ENCODE measurements at regions not wholly inside any gene's neighbourhood (a gene's known extent, or its start where the extent isn't known, plus 50 kb on each side); places are given as distances from the start of the nearest gene placed in this dataset.

DNA sequence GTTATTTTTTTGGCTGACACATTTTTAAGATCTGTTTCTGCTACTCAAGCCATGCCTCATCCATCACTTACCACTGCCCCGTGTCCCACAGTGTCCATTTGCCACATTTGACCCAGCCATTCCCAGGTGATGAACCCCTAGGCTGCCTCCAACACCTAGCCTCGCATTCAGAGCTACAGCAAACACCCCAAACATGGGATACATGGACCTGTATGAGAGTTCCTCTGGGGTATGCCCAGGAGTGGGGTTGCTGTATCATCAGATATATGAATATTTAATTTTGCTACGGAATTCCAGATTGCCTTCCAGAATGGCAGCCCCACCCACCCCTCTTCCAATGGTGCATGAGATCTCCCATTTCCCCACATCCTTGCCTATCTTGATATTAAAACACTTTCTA lies 190.1 kb upstream of the RNF32 start:
- no peak overlapping the region for H3K27ac ChIP-seq (ENCODE audit: low read depth in 2 of 2, low read length in 2 of 2)
- TF ChIP-seq, protein P1, sequence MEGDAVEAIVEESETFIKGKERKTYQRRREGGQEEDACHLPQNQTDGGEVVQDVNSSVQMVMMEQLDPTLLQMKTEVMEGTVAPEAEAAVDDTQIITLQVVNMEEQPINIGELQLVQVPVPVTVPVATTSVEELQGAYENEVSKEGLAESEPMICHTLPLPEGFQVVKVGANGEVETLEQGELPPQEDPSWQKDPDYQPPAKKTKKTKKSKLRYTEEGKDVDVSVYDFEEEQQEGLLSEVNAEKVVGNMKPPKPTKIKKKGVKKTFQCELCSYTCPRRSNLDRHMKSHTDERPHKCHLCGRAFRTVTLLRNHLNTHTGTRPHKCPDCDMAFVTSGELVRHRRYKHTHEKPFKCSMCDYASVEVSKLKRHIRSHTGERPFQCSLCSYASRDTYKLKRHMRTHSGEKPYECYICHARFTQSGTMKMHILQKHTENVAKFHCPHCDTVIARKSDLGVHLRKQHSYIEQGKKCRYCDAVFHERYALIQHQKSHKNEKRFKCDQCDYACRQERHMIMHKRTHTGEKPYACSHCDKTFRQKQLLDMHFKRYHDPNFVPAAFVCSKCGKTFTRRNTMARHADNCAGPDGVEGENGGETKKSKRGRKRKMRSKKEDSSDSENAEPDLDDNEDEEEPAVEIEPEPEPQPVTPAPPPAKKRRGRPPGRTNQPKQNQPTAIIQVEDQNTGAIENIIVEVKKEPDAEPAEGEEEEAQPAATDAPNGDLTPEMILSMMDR (IDR thresholded peaks at IDR 0.05; ENCODE audit: borderline replicate concordance, extremely low read depth, insufficient read depth) = no peak
- H3K9ac ChIP-seq (ENCODE audit: low read length in 3 of 3) = no peak overlapping the region
- no peaks in the 10 kb centered on the region for H3K27me3 ChIP-seq (ENCODE audit: control insufficient read depth, insufficient read depth, low read length)
- no peaks in the 10 kb centered on the region for H3K36me3 ChIP-seq (ENCODE audit: control insufficient read depth in 2 of 3, insufficient read depth in 3 of 3, low read length in 3 of 3)
- no peak for FAIRE-seq
- DNase-seq = no peak
- H3K4me3 ChIP-seq (ENCODE audit: low read length in 3 of 3) = no peak overlapping the region
- intact Hi-C loops (cut with DNase I) = no loop called here
- no peaks in the 10 kb centered on the region for H3K4me1 ChIP-seq (ENCODE audit: control insufficient read depth in 2 of 3, insufficient read depth in 2 of 3, low read depth in 1 of 3, low read length in 3 of 3)
- H3K9me3 ChIP-seq (ENCODE audit: control insufficient read depth in 2 of 3, insufficient read depth in 1 of 3, low read length in 3 of 3) = no peaks in the 10 kb centered on the region

DNA sequence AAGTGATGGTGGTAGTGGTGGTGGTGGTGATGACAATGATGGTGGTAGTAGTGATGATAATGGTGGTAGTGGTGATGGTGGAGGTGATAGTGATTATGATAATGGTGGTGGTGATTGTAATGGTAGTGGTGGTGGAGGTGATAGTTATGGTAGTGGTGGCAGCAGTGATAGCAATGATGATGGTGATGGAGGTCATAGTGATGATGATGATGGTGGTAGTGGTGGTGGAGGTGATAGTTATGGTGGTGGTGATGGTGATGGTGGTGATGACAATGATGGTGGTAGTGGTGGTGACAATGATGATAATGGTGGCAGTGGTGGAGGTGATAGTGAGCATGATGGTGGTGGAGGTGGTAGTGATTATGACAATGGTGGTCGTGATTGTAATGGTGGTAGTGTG lies 191.7 kb upstream of the RNF32 start:
- no peak for FAIRE-seq
- Histone ChIP-seq H3K27me3 (ENCODE audit: control insufficient read depth, insufficient read depth, low read length) (no peaks in the 10 kb centered on the region), H3K9me3 (ENCODE audit: control insufficient read depth in 2 of 3, insufficient read depth in 1 of 3, low read length in 3 of 3) (no peaks in the 10 kb centered on the region), H3K27ac (ENCODE audit: low read depth in 2 of 2, low read length in 2 of 2) (no peak overlapping the region), H3K4me1 (ENCODE audit: control insufficient read depth in 2 of 3, insufficient read depth in 2 of 3, low read depth in 1 of 3, low read length in 3 of 3) (no peaks in the 10 kb centered on the region), H3K9ac (ENCODE audit: low read length in 3 of 3) (no peak overlapping the region), H3K4me3 (ENCODE audit: low read length in 3 of 3) (no peak overlapping the region), H3K36me3 (ENCODE audit: control insufficient read depth in 2 of 3, insufficient read depth in 3 of 3, low read length in 3 of 3) (no peaks in the 10 kb centered on the region)
- no peak for DNase-seq
- TF ChIP-seq, protein P1 (IDR thresholded peaks at IDR 0.05; ENCODE audit: borderline replicate concordance, extremely low read depth, insufficient read depth) = no peak
- intact Hi-C loops (cut with DNase I) = no loop called here

DNA sequence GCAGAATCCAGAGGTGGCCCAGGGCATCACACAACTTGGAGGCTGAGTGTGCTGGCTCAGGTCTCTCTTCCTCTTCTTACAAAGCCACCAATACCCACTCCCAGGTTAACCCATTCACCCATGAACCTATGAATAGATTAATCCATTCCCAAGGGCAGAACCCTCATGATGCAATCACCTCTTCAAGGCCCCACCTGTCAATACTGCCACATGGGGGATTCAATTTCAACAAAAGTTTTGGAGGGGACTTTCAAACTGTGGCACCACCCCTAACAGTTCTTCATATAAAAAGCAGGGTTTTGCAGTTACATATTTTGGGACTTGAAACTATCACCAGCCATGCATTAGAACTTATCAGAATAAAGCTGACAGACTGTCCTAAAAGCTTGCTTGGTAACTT lies 193.6 kb upstream of the RNF32 start:
- DNase-seq (no peak), FAIRE-seq (no peak)
- no peak overlapping the region for H3K4me3 ChIP-seq (ENCODE audit: low read length in 3 of 3)
- no peaks in the 10 kb centered on the region for H3K4me1 ChIP-seq (ENCODE audit: control insufficient read depth in 2 of 3, insufficient read depth in 2 of 3, low read depth in 1 of 3, low read length in 3 of 3)
- H3K36me3 ChIP-seq (ENCODE audit: control insufficient read depth in 2 of 3, insufficient read depth in 3 of 3, low read length in 3 of 3) = no peaks in the 10 kb centered on the region
- no peaks in the 10 kb centered on the region for H3K27me3 ChIP-seq (ENCODE audit: control insufficient read depth, insufficient read depth, low read length)
- H3K9ac ChIP-seq (ENCODE audit: low read length in 3 of 3) = no peak overlapping the region
- TF ChIP-seq, protein P1 (IDR thresholded peaks at IDR 0.05; ENCODE audit: borderline replicate concordance, extremely low read depth, insufficient read depth) = no peak
- intact Hi-C loops (cut with DNase I) = no loop called here
- no peak overlapping the region for H3K27ac ChIP-seq (ENCODE audit: low read depth in 2 of 2, low read length in 2 of 2)
- no peaks in the 10 kb centered on the region for H3K9me3 ChIP-seq (ENCODE audit: control insufficient read depth in 2 of 3, insufficient read depth in 1 of 3, low read length in 3 of 3)

DNA sequence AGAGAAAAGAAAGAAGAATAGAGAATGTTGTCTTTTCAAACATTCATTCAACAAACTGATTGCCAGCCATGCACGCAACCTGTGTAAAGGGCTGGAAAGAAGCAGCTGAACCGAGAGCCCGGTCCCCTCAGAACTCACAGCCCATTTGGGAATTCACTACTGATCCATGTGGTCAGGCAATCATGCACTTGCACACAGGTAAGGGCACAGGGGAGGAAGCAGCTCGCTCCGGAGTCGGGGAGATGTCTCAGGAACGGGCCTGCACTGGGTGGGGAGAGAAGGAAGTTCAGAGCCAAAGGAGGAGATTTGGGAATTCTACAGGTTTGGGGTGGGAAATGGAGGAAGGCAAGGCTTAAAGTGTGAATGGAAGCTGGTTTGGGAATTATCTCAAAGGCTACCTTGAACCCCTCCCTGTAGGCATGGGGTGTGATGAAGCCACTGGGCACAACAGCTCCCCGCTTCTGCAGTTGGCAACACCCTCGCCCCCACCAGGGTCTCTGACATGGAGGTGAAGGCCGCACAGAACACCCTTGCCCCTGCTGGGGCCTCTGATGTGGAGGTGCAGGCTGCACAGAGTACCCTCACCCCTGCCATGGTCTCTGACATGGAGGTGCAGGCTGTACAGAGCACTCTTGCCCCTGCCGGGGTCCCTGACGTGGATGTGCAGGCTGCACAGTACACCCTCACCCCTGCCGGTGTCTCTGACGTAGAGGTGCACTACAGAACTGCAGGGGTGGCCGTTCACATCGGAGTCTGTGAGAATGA lies 194.4 kb upstream of the RNF32 start:
- no peaks in the 10 kb centered on the region for H3K4me1 ChIP-seq (ENCODE audit: control insufficient read depth in 2 of 3, insufficient read depth in 2 of 3, low read depth in 1 of 3, low read length in 3 of 3)
- no peaks in the 10 kb centered on the region for H3K9me3 ChIP-seq (ENCODE audit: control insufficient read depth in 2 of 3, insufficient read depth in 1 of 3, low read length in 3 of 3)
- no peak overlapping the region for H3K27ac ChIP-seq (ENCODE audit: low read depth in 2 of 2, low read length in 2 of 2)
- H3K9ac ChIP-seq (ENCODE audit: low read length in 3 of 3) = no peak overlapping the region
- no peaks in the 10 kb centered on the region for H3K27me3 ChIP-seq (ENCODE audit: control insufficient read depth, insufficient read depth, low read length)
- intact Hi-C loops (cut with DNase I) = no loop called here
- no peak for DNase-seq
- H3K4me3 ChIP-seq (ENCODE audit: low read length in 3 of 3) = no peak overlapping the region
- TF ChIP-seq, protein P1 (IDR thresholded peaks at IDR 0.05; ENCODE audit: borderline replicate concordance, extremely low read depth, insufficient read depth) = no peak
- no peaks in the 10 kb centered on the region for H3K36me3 ChIP-seq (ENCODE audit: control insufficient read depth in 2 of 3, insufficient read depth in 3 of 3, low read length in 3 of 3)
- no peak for FAIRE-seq

Data from kidney (tissue), 13 donors.